ENCODE measurements at regions not wholly inside any gene's neighbourhood (a gene's known extent, or its start where the extent isn't known, plus 50 kb on each side); places are given as distances from the start of the nearest gene placed in this dataset.

GRCh38 chr18:11523804-11524203 lies 85.6 kb upstream of the SLC35G4 start:
- H3K36me3 ChIP-seq (ENCODE audit: control insufficient read depth, insufficient read depth, low read length) = no peaks in the 10 kb centered on the region
- H3K4me1 ChIP-seq (ENCODE audit: control insufficient read depth, insufficient read depth, low read length, poor library complexity, severe bottlenecking) = no peaks in the 10 kb centered on the region
- no peak overlapping the region for H3K4me3 ChIP-seq (ENCODE audit: extremely low read depth, insufficient read depth, low read length, poor library complexity, severe bottlenecking)
- 80 to 89% methylated on average over 1 to 2 of the region's 2 CpGs for WGBS, 2 experiments (ENCODE audit: insufficient coverage in 2 of 2)
- H3K27ac ChIP-seq (ENCODE audit: low read depth, low read length, severe bottlenecking) = no peak overlapping the region
- no peaks in the 10 kb centered on the region for H3K9me3 ChIP-seq (ENCODE audit: control insufficient read depth, low read length)

DNA sequence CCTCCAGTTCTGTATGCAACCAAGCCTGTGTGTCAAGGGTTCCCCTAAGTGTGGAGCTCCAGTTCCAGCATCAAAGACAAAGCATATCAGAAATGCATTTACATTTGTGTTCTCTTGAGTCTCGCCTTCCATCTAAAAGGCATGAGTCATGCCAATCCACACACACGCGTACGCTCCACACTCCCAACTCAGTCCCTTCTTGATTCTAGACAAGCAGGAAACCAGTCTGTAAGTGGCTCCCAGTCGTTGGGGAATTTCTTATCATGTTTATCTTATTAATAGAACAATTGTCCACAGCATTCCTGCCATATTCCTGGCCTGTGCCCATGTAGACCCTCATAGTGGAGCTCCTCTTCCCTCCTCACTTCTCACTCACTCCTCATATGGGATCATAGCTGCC lies 86.4 kb upstream of the SLC35G4 start:
- no peak overlapping the region for H3K27ac ChIP-seq (ENCODE audit: low read depth, low read length, severe bottlenecking)
- no peaks in the 10 kb centered on the region for H3K4me1 ChIP-seq (ENCODE audit: control insufficient read depth, insufficient read depth, low read length, poor library complexity, severe bottlenecking)
- no peaks in the 10 kb centered on the region for H3K9me3 ChIP-seq (ENCODE audit: control insufficient read depth, low read length)
- no peaks in the 10 kb centered on the region for H3K36me3 ChIP-seq (ENCODE audit: control insufficient read depth, insufficient read depth, low read length)
- no peak overlapping the region for H3K4me3 ChIP-seq (ENCODE audit: extremely low read depth, insufficient read depth, low read length, poor library complexity, severe bottlenecking)
- WGBS, 2 experiments (ENCODE audit: insufficient coverage in 2 of 2) = 90 to 92% methylated on average over 4 to 5 of the region's 5 CpGs

GRCh38 chr18:11521853-11522252 lies 87.5 kb upstream of the SLC35G4 start:
- Histone ChIP-seq H3K27ac (ENCODE audit: low read depth, low read length, severe bottlenecking) (no peak overlapping the region), H3K36me3 (ENCODE audit: control insufficient read depth, insufficient read depth, low read length) (no peaks in the 10 kb centered on the region), H3K9me3 (ENCODE audit: control insufficient read depth, low read length) (no peaks in the 10 kb centered on the region), H3K4me1 (ENCODE audit: control insufficient read depth, insufficient read depth, low read length, poor library complexity, severe bottlenecking) (no peaks in the 10 kb centered on the region), H3K4me3 (ENCODE audit: extremely low read depth, insufficient read depth, low read length, poor library complexity, severe bottlenecking) (no peak overlapping the region)
- WGBS, 2 experiments (ENCODE audit: insufficient coverage in 2 of 2) = 100% methylated on average over 2 to 3 of the region's 5 CpGs

DNA sequence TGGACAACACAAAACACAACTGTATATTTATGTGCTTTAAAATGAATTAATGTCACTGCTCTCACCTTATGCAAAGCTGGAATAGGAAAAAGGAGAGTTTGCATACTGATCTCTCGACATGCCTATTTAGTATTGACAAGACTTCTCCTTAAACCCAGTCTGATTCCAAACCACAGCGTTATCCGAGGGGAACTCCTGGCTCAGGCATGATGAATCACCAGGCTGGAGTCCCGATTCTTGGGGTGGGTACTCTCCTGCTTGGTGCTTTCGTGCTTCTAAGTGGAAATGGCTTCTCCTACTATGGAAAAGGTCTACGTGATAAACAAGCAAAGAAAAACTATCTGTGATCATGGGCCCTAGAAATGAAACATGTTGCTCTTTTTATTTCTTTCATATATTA lies 88.9 kb upstream of the SLC35G4 start:
- no peaks in the 10 kb centered on the region for H3K9me3 ChIP-seq (ENCODE audit: control insufficient read depth, low read length)
- no peaks in the 10 kb centered on the region for H3K4me1 ChIP-seq (ENCODE audit: control insufficient read depth, insufficient read depth, low read length, poor library complexity, severe bottlenecking)
- H3K4me3 ChIP-seq (ENCODE audit: extremely low read depth, insufficient read depth, low read length, poor library complexity, severe bottlenecking) = no peak overlapping the region
- no peaks in the 10 kb centered on the region for H3K36me3 ChIP-seq (ENCODE audit: control insufficient read depth, insufficient read depth, low read length)
- H3K27ac ChIP-seq (ENCODE audit: low read depth, low read length, severe bottlenecking) = no peak overlapping the region
- WGBS, 2 experiments (ENCODE audit: insufficient coverage in 2 of 2) = 80% methylated on average over 4 of the region's 6 CpGs; no CpG with 5 or more reads in 1 of the 2 experiments

DNA sequence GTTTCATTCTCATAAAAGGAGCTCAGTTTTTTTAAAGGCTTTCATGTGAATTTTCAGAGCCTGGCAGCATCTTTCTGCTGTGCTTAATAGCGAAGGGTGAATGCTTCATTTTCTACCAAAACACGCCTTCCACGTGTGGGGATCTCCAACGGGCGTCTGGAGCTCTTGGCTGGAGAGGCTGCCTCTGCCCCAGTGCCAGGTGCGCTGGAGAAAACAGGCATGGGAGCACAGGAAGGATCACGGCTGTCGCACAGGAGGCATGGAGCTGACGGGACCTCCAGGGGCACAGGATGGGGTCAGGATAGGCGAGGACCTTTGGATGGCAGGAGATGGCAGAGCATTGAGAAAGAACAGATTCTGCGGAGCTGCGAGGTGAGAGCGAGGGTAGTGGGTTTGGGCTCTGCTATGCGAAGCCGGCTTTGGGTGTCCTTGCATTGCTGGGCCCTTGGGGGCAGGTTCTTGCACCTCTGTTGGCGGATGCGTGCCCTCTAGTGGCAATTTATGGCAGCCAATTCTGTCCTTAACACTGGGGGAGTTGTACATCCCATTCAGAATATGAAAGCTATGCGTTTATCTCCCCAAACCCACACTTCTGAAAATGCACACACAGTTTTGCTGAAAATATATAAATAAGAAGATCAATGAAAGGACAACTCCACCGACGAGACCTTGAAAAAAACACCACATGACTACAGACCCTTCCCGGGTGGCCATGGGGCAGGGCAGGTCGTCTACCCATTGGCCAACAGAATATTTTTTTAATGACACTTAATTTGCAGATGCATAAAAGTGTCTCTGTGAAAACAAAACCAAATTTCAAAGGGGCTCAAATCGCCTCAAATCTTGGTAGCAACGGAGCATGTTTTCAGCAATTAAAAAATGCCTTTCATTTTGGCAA lies 90.4 kb upstream of the SLC35G4 start:
- no peak overlapping the region for H3K4me3 ChIP-seq (ENCODE audit: extremely low read depth, insufficient read depth, low read length, poor library complexity, severe bottlenecking)
- H3K36me3 ChIP-seq (ENCODE audit: control insufficient read depth, insufficient read depth, low read length) = no peaks in the 10 kb centered on the region
- 66 to 83% methylated on average over 7 to 19 of the region's 24 CpGs for WGBS, 2 experiments (ENCODE audit: insufficient coverage in 2 of 2)
- H3K4me1 ChIP-seq (ENCODE audit: control insufficient read depth, insufficient read depth, low read length, poor library complexity, severe bottlenecking) = no peaks in the 10 kb centered on the region
- H3K9me3 ChIP-seq (ENCODE audit: control insufficient read depth, low read length) = no peaks in the 10 kb centered on the region
- H3K27ac ChIP-seq (ENCODE audit: low read depth, low read length, severe bottlenecking) = no peak overlapping the region

- no CpG with 5 or more reads among the region's 3 CpGs for WGBS, 2 experiments (ENCODE audit: insufficient coverage in 2 of 2)
- Histone ChIP-seq H3K27ac (ENCODE audit: low read depth, low read length, severe bottlenecking) (no peak overlapping the region), H3K36me3 (ENCODE audit: control insufficient read depth, insufficient read depth, low read length) (no peaks in the 10 kb centered on the region), H3K9me3 (ENCODE audit: control insufficient read depth, low read length) (no peaks in the 10 kb centered on the region), H3K4me1 (ENCODE audit: control insufficient read depth, insufficient read depth, low read length, poor library complexity, severe bottlenecking) (no peaks in the 10 kb centered on the region), H3K4me3 (ENCODE audit: extremely low read depth, insufficient read depth, low read length, poor library complexity, severe bottlenecking) (no peak overlapping the region)
Measured at GRCh38 chr18:11517704-11518103, 91.7 kb upstream of the SLC35G4 start.

- WGBS, 2 experiments (ENCODE audit: insufficient coverage in 2 of 2) = 94% methylated on average over 12 to 14 of the region's 14 CpGs
- H3K4me1 ChIP-seq (ENCODE audit: control insufficient read depth, insufficient read depth, low read length, poor library complexity, severe bottlenecking) = no peaks in the 10 kb centered on the region
- no peaks in the 10 kb centered on the region for H3K36me3 ChIP-seq (ENCODE audit: control insufficient read depth, insufficient read depth, low read length)
- no peak overlapping the region for H3K27ac ChIP-seq (ENCODE audit: low read depth, low read length, severe bottlenecking)
- H3K9me3 ChIP-seq (ENCODE audit: control insufficient read depth, low read length) = no peaks in the 10 kb centered on the region
- no peak overlapping the region for H3K4me3 ChIP-seq (ENCODE audit: extremely low read depth, insufficient read depth, low read length, poor library complexity, severe bottlenecking)
Measured at GRCh38 chr18:11516751-11517503, 92.5 kb upstream of the SLC35G4 start.

DNA sequence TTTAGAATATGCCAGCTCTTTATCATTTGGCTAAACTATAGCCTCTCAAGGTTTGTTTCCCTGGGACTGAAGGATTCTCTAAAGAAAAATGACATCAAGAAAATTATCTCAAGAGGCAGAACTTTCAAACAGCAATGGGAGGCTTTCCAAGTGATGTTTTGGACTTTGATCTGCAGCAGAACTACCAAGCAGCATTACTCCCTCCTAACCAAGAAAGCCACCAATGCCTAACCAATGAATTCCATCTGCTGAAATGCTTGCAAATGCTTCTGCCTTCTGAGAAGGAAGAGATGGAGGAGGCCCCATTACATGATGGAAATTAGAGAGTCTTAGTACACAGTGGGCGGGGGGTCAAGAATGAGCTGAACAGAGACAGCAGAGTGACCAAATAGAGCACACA lies 95.1 kb upstream of the SLC35G4 start:
- no peaks in the 10 kb centered on the region for H3K4me1 ChIP-seq (ENCODE audit: control insufficient read depth, insufficient read depth, low read length, poor library complexity, severe bottlenecking)
- no peak overlapping the region for H3K4me3 ChIP-seq (ENCODE audit: extremely low read depth, insufficient read depth, low read length, poor library complexity, severe bottlenecking)
- no peaks in the 10 kb centered on the region for H3K9me3 ChIP-seq (ENCODE audit: control insufficient read depth, low read length)
- 80 to 88% methylated on average over 1 of the region's 1 CpG for WGBS, 2 experiments (ENCODE audit: insufficient coverage in 2 of 2)
- no peak overlapping the region for H3K27ac ChIP-seq (ENCODE audit: low read depth, low read length, severe bottlenecking)
- no peaks in the 10 kb centered on the region for H3K36me3 ChIP-seq (ENCODE audit: control insufficient read depth, insufficient read depth, low read length)

DNA sequence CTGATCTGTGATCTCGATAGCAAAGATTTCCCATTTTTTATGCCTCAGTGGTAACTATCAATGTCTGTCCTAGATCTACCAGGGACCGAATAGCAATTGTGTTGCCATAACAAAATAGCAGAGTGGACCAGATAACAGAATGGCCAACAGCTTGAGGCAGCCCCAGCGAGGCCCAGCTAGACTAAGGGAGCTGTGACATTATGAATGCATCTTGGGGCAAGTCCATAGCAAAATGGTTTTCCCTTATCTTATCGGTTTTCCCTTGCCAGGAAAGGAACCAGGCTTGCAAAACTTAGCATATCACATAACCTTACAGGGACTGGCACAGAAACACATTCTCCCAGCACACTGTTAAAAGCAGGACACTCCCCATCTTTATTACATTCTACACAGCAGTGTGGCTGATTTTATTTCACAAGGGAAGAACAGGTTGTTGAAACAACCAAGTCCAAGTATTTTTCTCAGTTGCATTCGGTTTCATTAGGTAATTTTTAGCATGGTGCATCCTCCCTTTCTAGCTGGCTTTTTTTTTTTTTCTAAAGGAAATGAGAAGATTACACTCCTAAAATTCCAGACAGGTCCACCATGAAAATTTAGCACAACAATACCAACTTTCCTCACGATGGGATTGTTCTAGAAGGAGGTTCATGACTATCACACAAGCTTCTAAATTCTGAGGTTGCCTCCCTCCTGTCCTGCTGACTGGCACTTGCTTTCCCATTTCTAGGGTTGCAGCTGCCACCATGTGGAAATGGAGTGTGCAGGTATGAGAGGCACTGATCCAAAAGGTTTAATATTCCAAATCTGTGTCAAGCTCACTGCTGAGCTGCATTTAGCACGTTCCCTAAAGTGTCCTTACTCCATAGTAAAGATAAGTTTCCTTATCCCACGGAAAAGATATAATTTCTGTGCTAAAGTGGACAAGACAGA lies 97.0 kb upstream of the SLC35G4 start:
- no peaks in the 10 kb centered on the region for H3K4me1 ChIP-seq (ENCODE audit: control insufficient read depth, insufficient read depth, low read length, poor library complexity, severe bottlenecking)
- no peak overlapping the region for H3K4me3 ChIP-seq (ENCODE audit: extremely low read depth, insufficient read depth, low read length, poor library complexity, severe bottlenecking)
- WGBS, 2 experiments (ENCODE audit: insufficient coverage in 2 of 2) = 72 to 86% methylated on average over 5 to 7 of the region's 8 CpGs
- H3K36me3 ChIP-seq (ENCODE audit: control insufficient read depth, insufficient read depth, low read length) = no peaks in the 10 kb centered on the region
- no peak overlapping the region for H3K27ac ChIP-seq (ENCODE audit: low read depth, low read length, severe bottlenecking)
- H3K9me3 ChIP-seq (ENCODE audit: control insufficient read depth, low read length) = no peaks in the 10 kb centered on the region

DNA sequence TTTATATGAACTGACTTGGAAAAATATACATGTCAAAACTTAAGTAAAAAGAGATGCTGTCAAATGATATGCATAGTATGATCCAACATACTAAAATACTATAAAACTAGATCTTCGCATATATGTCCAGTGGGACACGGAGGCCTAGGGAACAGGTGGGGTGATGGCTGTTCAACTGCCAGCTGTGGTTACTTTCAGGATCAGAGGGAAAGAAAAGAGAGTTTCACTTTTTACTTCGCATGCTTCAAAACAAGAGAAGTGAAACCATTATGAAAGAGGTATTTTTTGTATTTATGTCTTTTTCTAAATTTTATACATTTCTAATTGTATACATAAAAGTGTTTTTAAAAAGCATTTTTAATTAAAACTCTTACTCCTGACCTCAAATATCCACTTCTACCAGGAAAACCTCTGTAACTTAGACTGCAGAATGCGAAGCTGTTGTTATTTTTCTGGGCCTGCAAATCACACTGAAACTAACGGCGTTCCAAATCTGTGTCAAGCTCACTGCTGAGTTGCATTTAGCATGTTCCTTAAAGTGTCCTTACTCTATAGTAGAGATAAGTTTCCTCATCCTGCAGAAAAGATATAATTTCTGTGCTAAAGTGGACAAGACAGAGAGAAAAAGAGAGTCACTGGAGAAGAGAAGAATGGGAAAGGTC lies 97.8 kb upstream of the SLC35G4 start:
- no peak overlapping the region for H3K27ac ChIP-seq (ENCODE audit: low read depth, low read length, severe bottlenecking)
- no peak overlapping the region for H3K4me3 ChIP-seq (ENCODE audit: extremely low read depth, insufficient read depth, low read length, poor library complexity, severe bottlenecking)
- WGBS, 2 experiments (ENCODE audit: insufficient coverage in 2 of 2) = 75 to 100% methylated on average over 1 of the region's 6 CpGs
- H3K9me3 ChIP-seq (ENCODE audit: control insufficient read depth, low read length) = no peaks in the 10 kb centered on the region
- H3K4me1 ChIP-seq (ENCODE audit: control insufficient read depth, insufficient read depth, low read length, poor library complexity, severe bottlenecking) = no peaks in the 10 kb centered on the region
- H3K36me3 ChIP-seq (ENCODE audit: control insufficient read depth, insufficient read depth, low read length) = no peaks in the 10 kb centered on the region

All from mesodermal cell (in vitro differentiated cells).